HEK293T (cell line): ENCODE measurements at regions not wholly inside any gene's neighbourhood (a gene's known extent, or its start where the extent isn't known, plus 50 kb on each side); places are given as distances from the start of the nearest gene placed in this dataset.

Experiments
- ARNT ChIP-seq: fragments of 450-650 bp; IDR thresholded peaks from 2 replicates; pipeline ENCODE4 v1.6.1; 2017; ENCODE audit warnings: mild to moderate bottlenecking
- FOXM1 ChIP-seq: fragments of 450-650 bp; IDR thresholded peaks from 2 replicates; pipeline ENCODE4 v1.6.1; 2017; ENCODE audit warnings: mild to moderate bottlenecking, borderline replicate concordance
- SP1 ChIP-seq: fragments of 450-650 bp; IDR thresholded peaks from 2 replicates; pipeline ENCODE4 v1.6.1; 2017
- SUZ12 ChIP-seq: fragments of 450-650 bp; IDR thresholded peaks from 2 replicates; pipeline ENCODE4 v1.6.1; 2016; ENCODE audit warnings: mild to moderate bottlenecking
- ZNF384 ChIP-seq: fragments of 450-650 bp; IDR thresholded peaks from 2 replicates; pipeline ENCODE4 v1.6.1; 2016

DNA sequence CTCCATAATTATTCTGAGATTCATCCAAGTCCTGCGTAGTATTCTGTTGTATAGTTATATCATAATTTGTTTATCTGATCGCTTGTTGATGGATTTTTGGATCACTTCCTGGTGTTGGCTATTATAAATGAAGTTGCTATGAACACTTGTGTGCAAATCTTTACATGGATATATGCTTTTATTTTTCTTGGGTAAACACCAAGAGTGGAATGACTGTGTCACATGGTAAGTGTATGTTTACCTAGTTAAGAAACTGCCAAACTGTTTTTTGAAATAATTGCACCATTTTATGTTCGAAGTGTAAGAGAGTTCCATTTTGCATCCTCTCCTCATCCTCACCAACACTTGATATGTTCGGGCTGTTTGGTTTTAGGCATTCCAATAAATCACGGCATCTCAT is 360.4 kb upstream of the FRG2C start:
- TF ChIP-seq ZNF384 = no peak
- TF ChIP-seq ARNT = no peak
- TF ChIP-seq SUZ12 = no peak
- no peak for TF ChIP-seq SP1
- no peak for TF ChIP-seq FOXM1
